SU-DHL-6 (cell line): ENCODE measurements at regions not wholly inside any gene's neighbourhood (a gene's known extent, or its start where the extent isn't known, plus 50 kb on each side); places are given as distances from the start of the nearest gene placed in this dataset.

Experiments
- CTCF ChIP-seq: fragments of 200-600 bp; sonication (generic); IDR thresholded peaks from one replicate; pipeline ENCODE4 v1.5.1; 2017; ENCODE audit warnings: antibody characterized with exemption, mild to moderate bottlenecking, low read length, moderate library complexity; ENCODE audit not compliant: insufficient read depth, poor library complexity, severe bottlenecking
- EZH2phosphoT487 ChIP-seq: fragments of 200-600 bp; sonication (generic), shearing (Covaris generic); conservative IDR thresholded peaks from 2 replicates; pipeline ENCODE4 v1.6.1; 2018; ENCODE audit warnings: mild to moderate bottlenecking, antibody characterized with exemption, low read length, moderate library complexity, mixed read lengths

GRCh38 chr20:24318569-24319352 is 150.7 kb upstream of the SYNDIG1 start:
- no peak for TF ChIP-seq CTCF
- TF ChIP-seq EZH2phosphoT487, result no peak
